HG03196 (cell line): ENCODE measurements at regions not wholly inside any gene's neighbourhood (a gene's known extent, or its start where the extent isn't known, plus 50 kb on each side); places are given as distances from the start of the nearest gene placed in this dataset.

Source experiments
- ATAC-seq: cut with Tn5 transposase; IDR thresholded peaks from one replicate; pipeline ENCODE4 v1.9.1; 2021; ENCODE audit not compliant: unreplicated experiment

GRCh38 chr15:97837896-97838295, 122.6 kb upstream of the ARRDC4 start:
- ATAC-seq = no peak

- ATAC-seq = no peak
These were observed 121.8 kb upstream of the ARRDC4 start for GRCh38 chr15:97838606-97839210.

GRCh38 chr15:97840501-97840900, 120.0 kb upstream of the ARRDC4 start:
- no peak for ATAC-seq

GRCh38 chr15:97841558-97841957, 118.9 kb upstream of the ARRDC4 start:
- no peak for ATAC-seq

- no peak for ATAC-seq
These were observed 111.3 kb upstream of the ARRDC4 start for GRCh38 chr15:97849183-97849582.

- ATAC-seq = no peak
These were observed 102.2 kb upstream of the ARRDC4 start for GRCh38 chr15:97858296-97858695.

- ATAC-seq = no peak
These were observed 98.8 kb upstream of the ARRDC4 start for GRCh38 chr15:97861529-97862260.

- no peak for ATAC-seq
These were observed 93.5 kb upstream of the ARRDC4 start for GRCh38 chr15:97866959-97867358.

- no peak for ATAC-seq
These were observed 92.6 kb upstream of the ARRDC4 start for GRCh38 chr15:97867870-97868269.

- no peak for ATAC-seq
These were observed 91.5 kb upstream of the ARRDC4 start for GRCh38 chr15:97868981-97869380.

GRCh38 chr15:97870771-97871170, 89.7 kb upstream of the ARRDC4 start:
- no peak for ATAC-seq

- ATAC-seq = no peak
These were observed 86.4 kb upstream of the ARRDC4 start for GRCh38 chr15:97874139-97874538.

- no peak for ATAC-seq
These were observed 85.4 kb upstream of the ARRDC4 start for GRCh38 chr15:97875025-97875512.

GRCh38 chr15:97875513-97876280, 84.8 kb upstream of the ARRDC4 start:
- no peak for ATAC-seq

- ATAC-seq = no peak
These were observed 84.2 kb upstream of the ARRDC4 start for GRCh38 chr15:97876281-97876675.

GRCh38 chr15:97881346-97881965, 79.0 kb upstream of the ARRDC4 start:
- no peak for ATAC-seq

GRCh38 chr15:97884513-97885131, 75.9 kb upstream of the ARRDC4 start:
- no peak for ATAC-seq

GRCh38 chr15:97890307-97890706, 70.2 kb upstream of the ARRDC4 start:
- no peak for ATAC-seq

- ATAC-seq = no peak
These were observed 68.2 kb upstream of the ARRDC4 start for GRCh38 chr15:97892167-97892938.

GRCh38 chr15:97893967-97894366, 66.5 kb upstream of the ARRDC4 start:
- ATAC-seq = no peak
